GM18909 (cell line): ENCODE measurements at regions not wholly inside any gene's neighbourhood (a gene's known extent, or its start where the extent isn't known, plus 50 kb on each side); places are given as distances from the start of the nearest gene placed in this dataset.
"Not testable (repeated sequence)": the region's sequence is repeated elsewhere in the genome, so short reads cannot be mapped to it uniquely, and the experiment has no call there.

Experiments
- ATAC-seq: cut with Tn5 transposase; IDR thresholded peaks from one replicate; pipeline ENCODE4 v1.9.1; 2021; ENCODE audit warnings: mild to moderate bottlenecking; ENCODE audit not compliant: unreplicated experiment, poor library complexity

- ATAC-seq: no peak
These were observed 157.2 kb upstream of the MYRIP start for GRCh38 chr3:39651993-39652739.

GRCh38 chr3:39655718-39656117 lies 153.7 kb upstream of the MYRIP start:
- not testable (repeated sequence) for ATAC-seq

- no peak for ATAC-seq
These were observed 152.3 kb upstream of the MYRIP start for GRCh38 chr3:39657075-39657474.

GRCh38 chr3:39657775-39658174 lies 151.6 kb upstream of the MYRIP start:
- ATAC-seq: no peak

- ATAC-seq: no peak
These were observed 144.5 kb upstream of the MYRIP start for GRCh38 chr3:39664931-39665330.

- no peak for ATAC-seq
These were observed 144.0 kb upstream of the MYRIP start for GRCh38 chr3:39665441-39665840.

- ATAC-seq: no peak
These were observed 141.0 kb upstream of the MYRIP start for GRCh38 chr3:39668420-39668819.

GRCh38 chr3:39671116-39671515 lies 138.3 kb upstream of the MYRIP start:
- ATAC-seq: no peak

GRCh38 chr3:39671600-39671999 lies 137.8 kb upstream of the MYRIP start:
- ATAC-seq: no peak

GRCh38 chr3:39705351-39705900 lies 104.0 kb upstream of the MYRIP start:
- no peak for ATAC-seq

GRCh38 chr3:39707314-39707909 lies 102.0 kb upstream of the MYRIP start:
- no peak for ATAC-seq

- ATAC-seq: no peak
These were observed 96.9 kb upstream of the MYRIP start for GRCh38 chr3:39712413-39713048.

GRCh38 chr3:39713341-39713740 lies 96.1 kb upstream of the MYRIP start:
- not testable (repeated sequence) for ATAC-seq

- no peak for ATAC-seq
These were observed 92.6 kb upstream of the MYRIP start for GRCh38 chr3:39716849-39717248.

- no peak for ATAC-seq
These were observed 90.5 kb upstream of the MYRIP start for GRCh38 chr3:39718674-39719595.

- no peak for ATAC-seq
These were observed 88.3 kb upstream of the MYRIP start for GRCh38 chr3:39721076-39721475.

GRCh38 chr3:39724233-39724846 lies 85.1 kb upstream of the MYRIP start:
- ATAC-seq: no peak

- no peak for ATAC-seq
These were observed 84.1 kb upstream of the MYRIP start for GRCh38 chr3:39725321-39725720.

GRCh38 chr3:39727415-39727814 lies 82.0 kb upstream of the MYRIP start:
- ATAC-seq: no peak

GRCh38 chr3:39733804-39734203 lies 75.6 kb upstream of the MYRIP start:
- ATAC-seq: no peak
